Neural crest cell (in vitro differentiated cells): ENCODE measurements at regions not wholly inside any gene's neighbourhood (a gene's known extent, or its start where the extent isn't known, plus 50 kb on each side); places are given as distances from the start of the nearest gene placed in this dataset.
"Not testable (repeated sequence)": the region's sequence is repeated elsewhere in the genome, so short reads cannot be mapped to it uniquely, and the experiment has no call there.

ENCODE experiments used
- DNase-seq: peaks from one replicate; pipeline ENCODE4 v3.0.0; 2021; ENCODE audit warnings: low read depth, mixed read lengths, low spot score
- H3K27ac Mint-ChIP-seq: one replicate; pipeline ENCODE4 v1.8.0; 2021; ENCODE audit warnings: mild to moderate bottlenecking, mixed read lengths; ENCODE audit not compliant: unreplicated experiment
- H3K27me3 Mint-ChIP-seq: 2 replicates; pipeline ENCODE4 v1.8.0; 2021; ENCODE audit warnings: low read depth, mild to moderate bottlenecking, mixed read lengths
- H3K36me3 Mint-ChIP-seq: 2 replicates; pipeline ENCODE4 v1.8.0; 2021; ENCODE audit warnings: low read depth, mild to moderate bottlenecking, mixed read lengths
- H3K4me1 Mint-ChIP-seq: 2 replicates; pipeline ENCODE4 v1.8.0; 2021; ENCODE audit warnings: mixed read lengths
- H3K4me3 Mint-ChIP-seq: one replicate; pipeline ENCODE4 v1.8.0; 2021; ENCODE audit warnings: mild to moderate bottlenecking, mixed read lengths
- H3K9me3 Mint-ChIP-seq: 2 replicates; pipeline ENCODE4 v1.8.0; 2021; ENCODE audit warnings: mixed read lengths
- TF ChIP-seq, protein P1 (sequence below): fragments of 200-600 bp; sonication (generic); conservative IDR thresholded peaks from 2 replicates; pipeline ENCODE4 v1.5.0; 2021; ENCODE audit warnings: antibody characterized with exemption, mild to moderate bottlenecking

- H3K4me3 Mint-ChIP-seq, result no peak overlapping the region
- no peaks in the 10 kb centered on the region for H3K36me3 Mint-ChIP-seq
- no peaks in the 10 kb centered on the region for H3K9me3 Mint-ChIP-seq
- TF ChIP-seq, protein P1, sequence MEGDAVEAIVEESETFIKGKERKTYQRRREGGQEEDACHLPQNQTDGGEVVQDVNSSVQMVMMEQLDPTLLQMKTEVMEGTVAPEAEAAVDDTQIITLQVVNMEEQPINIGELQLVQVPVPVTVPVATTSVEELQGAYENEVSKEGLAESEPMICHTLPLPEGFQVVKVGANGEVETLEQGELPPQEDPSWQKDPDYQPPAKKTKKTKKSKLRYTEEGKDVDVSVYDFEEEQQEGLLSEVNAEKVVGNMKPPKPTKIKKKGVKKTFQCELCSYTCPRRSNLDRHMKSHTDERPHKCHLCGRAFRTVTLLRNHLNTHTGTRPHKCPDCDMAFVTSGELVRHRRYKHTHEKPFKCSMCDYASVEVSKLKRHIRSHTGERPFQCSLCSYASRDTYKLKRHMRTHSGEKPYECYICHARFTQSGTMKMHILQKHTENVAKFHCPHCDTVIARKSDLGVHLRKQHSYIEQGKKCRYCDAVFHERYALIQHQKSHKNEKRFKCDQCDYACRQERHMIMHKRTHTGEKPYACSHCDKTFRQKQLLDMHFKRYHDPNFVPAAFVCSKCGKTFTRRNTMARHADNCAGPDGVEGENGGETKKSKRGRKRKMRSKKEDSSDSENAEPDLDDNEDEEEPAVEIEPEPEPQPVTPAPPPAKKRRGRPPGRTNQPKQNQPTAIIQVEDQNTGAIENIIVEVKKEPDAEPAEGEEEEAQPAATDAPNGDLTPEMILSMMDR, result no peak
- peaks cover 12% of the 10 kb centered on the region for H3K4me1 Mint-ChIP-seq
- peaks cover 7% of the 10 kb centered on the region for H3K27me3 Mint-ChIP-seq
- H3K27ac Mint-ChIP-seq, result peak overlapping the region; percentile 2
- no peak for DNase-seq
Observed at GRCh38 chr15:31222773-31223341, 103.8 kb upstream of the KLF13 start.

DNA sequence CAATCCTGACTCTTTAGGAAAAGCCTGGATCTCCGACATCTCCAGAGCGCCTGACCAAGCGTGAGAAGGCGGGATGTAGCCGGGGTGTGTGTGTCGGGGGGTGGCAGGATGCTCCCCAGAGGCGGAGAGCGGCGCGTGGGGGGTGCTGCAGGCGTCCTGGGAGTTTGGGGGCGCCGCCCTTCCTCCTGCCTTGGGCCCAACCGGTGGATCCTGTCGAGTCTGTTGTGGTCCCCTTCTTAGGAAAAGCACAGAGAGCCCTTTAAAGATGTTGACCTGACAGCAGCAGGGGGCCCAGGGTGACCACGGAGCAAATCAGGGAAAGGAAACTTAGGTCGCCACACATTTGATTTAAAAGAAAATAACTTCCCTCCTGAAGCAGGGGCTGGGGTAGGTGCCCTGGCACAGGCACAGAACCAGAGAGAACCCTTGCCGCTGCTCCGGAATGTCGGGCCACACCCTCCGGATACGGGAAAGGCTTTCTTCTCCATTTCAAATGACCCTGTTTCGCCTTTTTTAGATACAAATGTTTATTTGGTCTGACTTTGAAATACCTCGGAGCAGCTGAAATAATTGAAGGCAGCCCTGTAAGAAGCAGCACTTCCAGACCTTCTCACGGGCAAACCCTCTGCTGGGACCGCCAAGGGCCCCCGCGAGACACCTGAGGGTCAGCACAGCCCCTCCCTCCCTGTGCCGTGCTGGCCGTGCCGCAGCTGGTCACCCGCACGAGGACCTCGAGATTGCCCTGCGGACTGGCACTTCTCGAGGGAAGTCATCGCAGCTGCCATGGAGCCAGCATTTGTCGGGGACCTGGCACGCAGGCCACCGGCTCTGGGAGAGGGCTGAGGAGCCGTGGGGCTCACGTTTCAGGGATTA, 102.9 kb upstream of the KLF13 start:
- TF ChIP-seq, protein P1, result no peak
- Mint-ChIP-seq H3K27me3 (peaks cover 7% of the 10 kb centered on the region), H3K4me3 (no peak overlapping the region), H3K9me3 (no peaks in the 10 kb centered on the region), H3K27ac (no peak overlapping the region), H3K36me3 (no peaks in the 10 kb centered on the region), H3K4me1 (peaks cover 12% of the 10 kb centered on the region)
- DNase-seq, result no peak

DNA sequence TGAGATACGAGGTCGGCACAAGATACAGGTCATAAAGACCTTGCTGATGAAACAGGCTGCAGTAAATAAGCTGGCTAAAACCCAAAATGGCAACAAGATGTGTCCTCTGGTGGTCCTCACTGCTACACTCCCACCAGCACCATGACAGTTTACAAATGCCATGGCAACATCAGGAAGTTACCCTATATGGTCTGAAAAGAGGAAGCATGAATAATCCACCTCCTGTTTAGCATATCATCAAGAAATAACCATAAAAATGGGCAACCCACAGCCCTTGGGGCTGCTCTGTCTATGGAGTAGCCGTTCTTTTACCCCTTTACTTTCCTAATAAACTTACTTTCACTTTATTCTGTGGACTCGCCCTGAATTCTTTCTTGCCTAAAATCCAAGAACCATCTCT, 102.0 kb upstream of the KLF13 start:
- not testable (repeated sequence) for DNase-seq, H3K27me3 Mint-ChIP-seq, H3K4me3 Mint-ChIP-seq, H3K9me3 Mint-ChIP-seq, H3K36me3 Mint-ChIP-seq, H3K27ac Mint-ChIP-seq
- H3K4me1 Mint-ChIP-seq, result peaks cover 12% of the 10 kb centered on the region

DNA sequence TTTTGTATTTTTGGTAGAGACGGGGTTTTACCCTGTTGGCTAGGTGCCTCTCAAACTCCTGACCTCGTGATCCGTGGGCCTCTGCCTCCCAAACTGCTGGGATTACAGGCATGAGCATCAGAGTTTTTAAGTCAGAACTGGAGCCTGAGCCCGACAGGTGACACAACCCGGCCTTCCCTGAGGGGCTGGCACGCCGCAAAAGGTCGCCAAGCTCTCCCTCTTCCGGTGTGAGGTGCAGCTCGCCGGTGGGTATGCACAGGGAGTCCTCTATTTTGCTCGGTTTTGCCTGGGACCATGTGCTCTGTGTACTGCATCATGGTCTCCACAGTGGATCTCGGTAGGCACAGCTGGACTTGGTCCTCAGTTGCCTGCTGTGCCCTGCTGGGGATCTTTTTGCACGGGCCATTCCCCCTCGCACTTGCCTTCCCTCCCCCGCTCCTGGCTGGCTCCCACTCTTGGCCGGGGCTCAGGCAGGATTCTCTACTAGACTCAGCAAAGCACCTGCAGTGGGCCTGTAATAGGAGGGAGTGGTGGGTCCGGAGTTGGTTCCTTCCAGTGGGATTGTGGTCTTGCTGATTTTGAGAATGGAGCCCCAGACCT, 101.2 kb upstream of the KLF13 start:
- no peak for DNase-seq
- Mint-ChIP-seq H3K4me3 (no peak overlapping the region), H3K4me1 (peaks cover 12% of the 10 kb centered on the region), H3K9me3 (no peaks in the 10 kb centered on the region), H3K27me3 (peaks cover 7% of the 10 kb centered on the region), H3K36me3 (no peaks in the 10 kb centered on the region), H3K27ac (peak overlapping the region; percentile 81)
- TF ChIP-seq, protein P1, result no peak

DNA sequence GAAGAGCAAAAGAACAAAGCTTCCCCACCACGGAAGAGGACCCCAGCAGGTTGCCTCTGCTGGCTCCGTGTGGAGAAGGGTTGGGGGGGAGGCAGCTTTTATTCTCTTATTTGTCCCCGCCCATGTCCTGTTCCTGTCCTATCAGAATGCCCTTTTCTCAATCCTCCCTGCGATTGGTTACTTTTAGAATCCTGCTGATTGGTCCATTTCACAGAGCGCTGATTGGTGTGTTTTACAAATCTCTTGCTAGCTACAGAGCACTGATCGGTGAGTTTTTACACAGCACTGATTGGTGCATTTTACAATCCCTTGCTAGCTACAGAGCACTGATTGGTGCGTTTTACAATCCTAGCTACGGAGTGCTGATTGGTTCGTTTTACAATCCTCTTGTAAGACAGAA, 100.6 kb upstream of the KLF13 start:
- no peak overlapping the region for H3K4me3 Mint-ChIP-seq
- peak overlapping the region; percentile 81 for H3K27ac Mint-ChIP-seq
- no peaks in the 10 kb centered on the region for H3K9me3 Mint-ChIP-seq
- no peak for DNase-seq
- TF ChIP-seq, protein P1, result no peak
- peaks cover 7% of the 10 kb centered on the region for H3K27me3 Mint-ChIP-seq
- no peaks in the 10 kb centered on the region for H3K36me3 Mint-ChIP-seq
- peaks cover 12% of the 10 kb centered on the region for H3K4me1 Mint-ChIP-seq

DNA sequence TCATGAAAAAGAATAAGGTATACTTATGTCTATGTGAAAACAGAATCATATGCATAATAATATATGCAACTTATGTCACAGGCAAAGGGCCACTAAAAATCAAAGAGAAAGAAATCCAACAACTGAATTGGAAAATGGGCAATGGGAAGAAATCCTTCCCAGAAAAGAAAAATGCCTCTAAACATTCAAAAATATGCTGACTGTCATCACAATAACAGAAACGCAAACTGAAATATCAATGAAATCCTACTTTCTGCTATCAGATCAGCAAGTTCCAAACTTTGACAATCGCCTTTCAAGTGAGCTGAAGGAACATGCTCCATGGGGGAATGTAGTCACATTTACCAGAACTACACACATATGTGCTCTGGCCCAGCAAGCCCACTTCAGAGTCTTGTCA, 99.4 kb upstream of the KLF13 start:
- TF ChIP-seq, protein P1, result no peak
- H3K27me3 Mint-ChIP-seq, result peaks cover 7% of the 10 kb centered on the region
- H3K4me1 Mint-ChIP-seq, result peaks cover 12% of the 10 kb centered on the region
- H3K9me3 Mint-ChIP-seq, result peaks cover 3% of the 10 kb centered on the region
- no peak overlapping the region for H3K27ac Mint-ChIP-seq
- DNase-seq, result no peak
- H3K36me3 Mint-ChIP-seq, result no peaks in the 10 kb centered on the region
- no peak overlapping the region for H3K4me3 Mint-ChIP-seq
